Keratinocyte (primary cell): ENCODE measurements at regions not wholly inside any gene's neighbourhood (a gene's known extent, or its start where the extent isn't known, plus 50 kb on each side); places are given as distances from the start of the nearest gene placed in this dataset.

Experiments used
- CTCF ChIP-seq, 3 experiments: IDR thresholded peaks in 1 of 3; conservative IDR thresholded peaks in 1 of 3; optimal IDR thresholded peaks in 1 of 3; 2 replicates in 2 of 3; 3 replicates in 1 of 3; pipeline versions ENCODE3 to v1.5.1; 2011; ENCODE audit warnings: low read length in 3 of 3, mild to moderate bottlenecking in 3 of 3, moderate library complexity in 2 of 3, control low read depth in 1 of 3, inconsistent platforms in 1 of 3; ENCODE audit not compliant: insufficient read depth in 2 of 3; ENCODE audit errors: extremely low read depth in 1 of 3
- EZH2 ChIP-seq: IDR thresholded peaks from one replicate; pipeline ENCODE4 v1.6.1; 2012; ENCODE audit warnings: inconsistent platforms, mild to moderate bottlenecking, low read length, moderate library complexity

GRCh38 chr19:30690525-30690924 is 318.3 kb downstream of the ZNF536 start:
- TF ChIP-seq CTCF (optimal IDR thresholded peaks at IDR 0.05 in 1 of 3, IDR thresholded peaks at IDR 0.05 in 1 of 3, conservative IDR thresholded peaks at IDR 0.05 in 1 of 3; ENCODE audit: extremely low read depth in 1 of 3, insufficient read depth in 2 of 3, low read length in 3 of 3), result no peak
- TF ChIP-seq EZH2, result no peak
